ENCODE measurements at regions not wholly inside any gene's neighbourhood (a gene's known extent, or its start where the extent isn't known, plus 50 kb on each side); places are given as distances from the start of the nearest gene placed in this dataset.

GRCh38 chr5:164798110-164798509, 1292.7 kb downstream of the MAT2B start:
- no peak overlapping the region for H2AFZ ChIP-seq (ENCODE audit: low read depth, low read length)
- H3K4me2 ChIP-seq (ENCODE audit: insufficient read depth, low read length), result no peak overlapping the region
- no peak overlapping the region for H3K9ac ChIP-seq (replicated peaks; ENCODE audit: extremely low read depth, insufficient read depth, low read length)
- H3K27me3 ChIP-seq (ENCODE audit: control insufficient read depth in 2 of 2, insufficient read depth in 2 of 2, low read length in 2 of 2), result no peaks in the 10 kb centered on the region
- TF ChIP-seq EZH2 (IDR thresholded peaks at IDR 0.05; ENCODE audit: borderline replicate concordance, low read depth, low read length, severe bottlenecking) (no peak), GATA2 (IDR thresholded peaks at IDR 0.05; ENCODE audit: insufficient read depth, insufficient read length, low read depth, low read length) (no peak), MAX (IDR thresholded peaks at IDR 0.05; ENCODE audit: insufficient read depth, insufficient read length) (no peak), MYC (IDR thresholded peaks at IDR 0.05; ENCODE audit: low read depth, low read length) (no peak), CTCF (IDR thresholded peaks at IDR 0.05; ENCODE audit: extremely low read depth in 1 of 2, insufficient read depth in 1 of 2, low read depth in 1 of 2, low read length in 2 of 2) (no peak), POLR2AphosphoS5 (IDR thresholded peaks at IDR 0.05; ENCODE audit: insufficient read depth, low read depth, low read length) (no peak), FOS (IDR thresholded peaks at IDR 0.05; ENCODE audit: borderline replicate concordance, insufficient read depth, low read length) (no peak), JUN (IDR thresholded peaks at IDR 0.05; ENCODE audit: borderline replicate concordance, insufficient read depth, insufficient read length, low read depth) (no peak), POLR2A (IDR thresholded peaks at IDR 0.05; ENCODE audit: low read depth, low read length) (no peak)
- H3K4me1 ChIP-seq (ENCODE audit: control insufficient read depth, extremely low read depth, insufficient read depth, low read length), result no peaks in the 10 kb centered on the region
- no peaks in the 10 kb centered on the region for H3K79me2 ChIP-seq (ENCODE audit: control insufficient read depth, insufficient read depth, low read length)
- dilution Hi-C loops (cut with MboI; ENCODE audit: extremely low pct_ligation_motif_present, low sequenced_read_pairs) (no loop called here), intact Hi-C loops (cut with micrococcal nuclease) (no loop called here)
- H3K27ac ChIP-seq (ENCODE audit: insufficient read depth, low read depth, low read length), result no peak overlapping the region
- CTCF ChIA-PET, result no interaction called here
- H3K4me3 ChIP-seq (replicated peaks in 1 of 3; ENCODE audit: insufficient read depth in 1 of 3, low read depth in 1 of 3, low read length in 3 of 3), result no peak overlapping the region
- H3K9me1 ChIP-seq (replicated peaks; ENCODE audit: control insufficient read depth, extremely low read depth, insufficient read depth, low read length), result no peaks in the 10 kb centered on the region
- H3K9me3 ChIP-seq (replicated peaks; ENCODE audit: control insufficient read depth, insufficient read depth, low read length), result peaks cover 7% of the 10 kb centered on the region
- POLR2A ChIA-PET, result no interaction called here
- BruUV-seq (replicated peaks), result no TSS peak
- no peaks in the 10 kb centered on the region for H4K20me1 ChIP-seq (replicated peaks; ENCODE audit: control insufficient read depth, extremely low read depth, insufficient read depth, low read length)
- DNase-seq (ENCODE audit: low read depth, low spot score) (no peak), FAIRE-seq (no peak)
- no peaks in the 10 kb centered on the region for H3K36me3 ChIP-seq (ENCODE audit: control insufficient read depth in 2 of 2, extremely low read depth in 1 of 2, insufficient read depth in 2 of 2, low read length in 2 of 2)

Measured in endothelial cell of umbilical vein (primary cell).